ENCODE measurements at regions not wholly inside any gene's neighbourhood (a gene's known extent, or its start where the extent isn't known, plus 50 kb on each side); places are given as distances from the start of the nearest gene placed in this dataset.
"Not testable (repeated sequence)": the region's sequence is repeated elsewhere in the genome, so short reads cannot be mapped to it uniquely, and the experiment has no call there.

DNA sequence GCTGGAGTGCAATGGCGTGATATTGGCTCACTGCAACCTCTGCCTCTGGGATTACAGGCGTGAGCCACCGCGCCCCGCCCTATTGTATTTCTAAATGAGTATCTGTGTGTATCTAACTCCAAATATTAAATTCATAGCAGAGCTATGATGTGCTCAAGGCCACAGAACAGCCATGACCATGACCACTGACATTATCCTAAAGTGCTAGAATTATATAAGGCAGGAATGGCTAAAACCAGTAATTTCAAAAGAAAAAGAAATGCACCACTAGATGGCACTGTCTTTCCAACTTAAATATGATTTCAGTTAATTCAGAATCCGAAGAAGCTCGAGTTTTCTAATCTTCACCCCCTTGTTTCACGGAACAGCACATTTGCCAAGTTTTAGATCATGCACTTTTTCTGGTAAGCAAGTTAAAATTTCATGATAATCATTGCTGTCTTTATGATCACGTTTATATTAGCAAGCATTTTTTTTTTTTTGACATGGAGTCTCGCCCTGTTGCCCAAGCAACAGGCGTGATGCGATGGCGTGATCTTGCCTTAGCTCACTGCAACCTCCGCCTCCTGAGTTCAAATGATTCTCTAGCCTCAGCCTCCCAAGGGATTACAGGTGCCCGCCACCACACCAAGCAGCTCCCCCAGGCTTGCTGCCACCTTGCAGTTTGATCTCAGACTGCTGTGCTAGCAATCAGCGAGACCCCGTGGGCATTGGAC is 65.3 kb downstream of the OR13A1 start:
- peak; percentile 72 for DNase-seq (ENCODE audit: low read depth)

DNA sequence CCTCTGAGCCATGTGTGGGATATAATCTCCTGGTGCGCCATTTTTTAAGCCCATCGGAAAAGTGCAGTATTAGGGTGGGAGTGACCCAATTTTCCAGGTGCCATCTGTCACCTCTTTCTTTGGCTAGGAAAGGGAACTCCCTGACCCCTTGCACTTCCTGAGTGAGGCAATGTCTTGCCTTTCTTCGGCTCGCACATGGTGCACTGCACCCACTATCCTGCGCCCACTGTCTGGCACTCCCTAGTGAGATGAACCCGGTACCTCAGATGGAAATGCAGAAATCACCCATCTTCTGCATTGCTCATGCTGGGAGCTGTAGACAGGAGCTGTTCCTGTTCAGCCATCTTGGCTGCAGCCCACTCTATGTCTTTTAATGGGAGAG is 64.7 kb downstream of the OR13A1 start:
- DNase-seq (ENCODE audit: low read depth), result not testable (repeated sequence)

Data from renal cortical epithelial cell (primary cell).